Neutrophil (primary cell): ENCODE measurements at regions not wholly inside any gene's neighbourhood (a gene's known extent, or its start where the extent isn't known, plus 50 kb on each side); places are given as distances from the start of the nearest gene placed in this dataset.

Experiments
- H3K27ac ChIP-seq: fragments of 200-600 bp; sonication (generic); 2 replicates; pipeline ENCODE4 v1.5.1; 2016; ENCODE audit warnings: mild to moderate bottlenecking, moderate library complexity
- H3K27me3 ChIP-seq: fragments of 200-600 bp; sonication (generic); 2 replicates; pipeline ENCODE4 v1.6.0; 2016; ENCODE audit warnings: mild to moderate bottlenecking
- H3K36me3 ChIP-seq: fragments of 200-600 bp; sonication (generic); 2 replicates; pipeline ENCODE4 v1.5.1; 2017
- H3K4me1 ChIP-seq, 2 experiments: fragments of 200-600 bp in 1 of 2; sonication (generic) in 1 of 2; 1 replicate in 1 of 2; 2 replicates in 1 of 2; pipeline versions ENCODE4 v1.5.1 to v1.6.1; 2013 to 2016; ENCODE audit warnings: low read depth in 1 of 2, low read length in 1 of 2, mild to moderate bottlenecking in 1 of 2, moderate library complexity in 1 of 2; ENCODE audit not compliant: control insufficient read depth in 1 of 2, insufficient read depth in 1 of 2
- H3K4me3 ChIP-seq, 2 experiments: fragments of 200-600 bp in 1 of 2; sonication (generic) in 1 of 2; 1 replicate in 1 of 2; 2 replicates in 1 of 2; pipeline ENCODE4 v1.5.1; 2013 to 2016; ENCODE audit warnings: low read depth in 1 of 2, low read length in 1 of 2, mild to moderate bottlenecking in 1 of 2, moderate library complexity in 1 of 2
- H3K9me3 ChIP-seq: fragments of 200-600 bp; sonication (generic); 2 replicates; pipeline ENCODE4 v1.5.1; 2016
- TF ChIP-seq, protein P1 (sequence below): fragments of 200-600 bp; sonication (generic); IDR thresholded peaks from 2 replicates; pipeline ENCODE4 v1.5.1; 2016; ENCODE audit warnings: antibody characterized with exemption

DNA sequence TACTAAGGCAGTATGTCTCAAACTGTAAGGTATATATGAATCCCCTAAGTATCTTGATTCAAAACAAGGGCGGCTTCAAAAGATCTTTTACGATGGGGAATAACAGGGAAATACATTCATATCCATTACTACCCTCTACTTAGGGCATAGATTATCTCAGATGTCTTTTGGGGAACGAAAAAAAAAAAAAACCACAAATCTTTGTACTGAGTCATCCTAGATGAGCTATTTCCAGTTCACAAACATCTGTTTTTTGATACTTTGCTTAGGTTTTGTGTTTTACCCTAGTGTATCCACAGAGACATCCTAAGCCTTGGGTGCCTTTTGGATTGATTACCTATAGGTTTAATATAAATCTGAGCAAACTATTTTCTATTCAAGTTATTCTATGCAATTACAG, 457.2 kb downstream of the NLGN4X start:
- no peaks in the 10 kb centered on the region for H3K27me3 ChIP-seq
- no peak overlapping the region for H3K27ac ChIP-seq
- H3K36me3 ChIP-seq = no peaks in the 10 kb centered on the region
- no peaks in the 10 kb centered on the region for H3K9me3 ChIP-seq
- H3K4me1 ChIP-seq = peaks cover 0 to 5% of the 10 kb centered on the region in 2 experiments
- H3K4me3 ChIP-seq = no peak overlapping the region
- TF ChIP-seq, protein P1, sequence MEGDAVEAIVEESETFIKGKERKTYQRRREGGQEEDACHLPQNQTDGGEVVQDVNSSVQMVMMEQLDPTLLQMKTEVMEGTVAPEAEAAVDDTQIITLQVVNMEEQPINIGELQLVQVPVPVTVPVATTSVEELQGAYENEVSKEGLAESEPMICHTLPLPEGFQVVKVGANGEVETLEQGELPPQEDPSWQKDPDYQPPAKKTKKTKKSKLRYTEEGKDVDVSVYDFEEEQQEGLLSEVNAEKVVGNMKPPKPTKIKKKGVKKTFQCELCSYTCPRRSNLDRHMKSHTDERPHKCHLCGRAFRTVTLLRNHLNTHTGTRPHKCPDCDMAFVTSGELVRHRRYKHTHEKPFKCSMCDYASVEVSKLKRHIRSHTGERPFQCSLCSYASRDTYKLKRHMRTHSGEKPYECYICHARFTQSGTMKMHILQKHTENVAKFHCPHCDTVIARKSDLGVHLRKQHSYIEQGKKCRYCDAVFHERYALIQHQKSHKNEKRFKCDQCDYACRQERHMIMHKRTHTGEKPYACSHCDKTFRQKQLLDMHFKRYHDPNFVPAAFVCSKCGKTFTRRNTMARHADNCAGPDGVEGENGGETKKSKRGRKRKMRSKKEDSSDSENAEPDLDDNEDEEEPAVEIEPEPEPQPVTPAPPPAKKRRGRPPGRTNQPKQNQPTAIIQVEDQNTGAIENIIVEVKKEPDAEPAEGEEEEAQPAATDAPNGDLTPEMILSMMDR = no peak

DNA sequence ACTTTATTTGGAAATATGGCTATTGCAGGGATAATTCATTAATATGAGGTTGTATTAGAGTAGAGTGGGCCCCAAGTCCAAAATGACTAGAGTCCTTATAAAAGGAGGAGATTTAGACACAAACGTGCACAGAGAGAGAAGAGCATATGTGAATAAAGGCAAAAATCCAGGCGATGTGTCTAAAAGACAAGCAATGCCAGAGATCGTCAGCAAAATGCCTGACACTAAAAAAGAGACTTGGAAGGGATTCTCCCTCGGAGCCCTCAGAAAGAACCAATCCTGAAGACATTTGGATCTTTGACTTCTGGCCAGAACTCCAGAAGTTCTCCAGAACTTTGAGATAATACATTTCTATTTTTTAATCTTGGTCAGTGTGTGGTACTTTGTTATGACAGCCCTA, 472.1 kb downstream of the NLGN4X start:
- TF ChIP-seq, protein P1 = no peak
- no peaks in the 10 kb centered on the region for H3K9me3 ChIP-seq
- H3K4me3 ChIP-seq = no peak overlapping the region
- no peak overlapping the region for H3K27ac ChIP-seq
- no peaks in the 10 kb centered on the region for H3K27me3 ChIP-seq
- H3K36me3 ChIP-seq = no peaks in the 10 kb centered on the region
- no peaks in the 10 kb centered on the region for H3K4me1 ChIP-seq

DNA sequence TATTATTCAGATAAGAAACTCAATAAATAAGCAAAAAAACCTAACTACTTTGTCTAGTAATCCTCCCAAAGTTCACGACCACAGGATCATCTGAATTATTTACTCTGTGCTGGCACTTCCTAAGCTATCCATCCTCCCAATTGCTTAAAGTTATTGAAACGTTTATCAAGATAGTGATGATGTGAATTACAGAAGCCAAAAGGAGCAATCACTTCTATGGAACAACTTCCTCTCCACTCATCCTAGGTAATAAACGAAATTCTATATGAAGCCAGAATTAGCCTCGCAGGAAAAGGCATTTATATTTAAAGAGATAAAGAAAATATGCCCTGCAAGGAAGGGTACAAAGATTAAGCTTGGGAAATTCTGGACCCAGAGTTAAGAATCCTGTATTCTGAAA, 475.4 kb downstream of the NLGN4X start:
- Histone ChIP-seq H3K27ac (no peak overlapping the region), H3K36me3 (no peaks in the 10 kb centered on the region), H3K27me3 (no peaks in the 10 kb centered on the region), H3K9me3 (no peaks in the 10 kb centered on the region), H3K4me3 (no peak overlapping the region), H3K4me1 (no peaks in the 10 kb centered on the region)
- TF ChIP-seq, protein P1 = no peak

DNA sequence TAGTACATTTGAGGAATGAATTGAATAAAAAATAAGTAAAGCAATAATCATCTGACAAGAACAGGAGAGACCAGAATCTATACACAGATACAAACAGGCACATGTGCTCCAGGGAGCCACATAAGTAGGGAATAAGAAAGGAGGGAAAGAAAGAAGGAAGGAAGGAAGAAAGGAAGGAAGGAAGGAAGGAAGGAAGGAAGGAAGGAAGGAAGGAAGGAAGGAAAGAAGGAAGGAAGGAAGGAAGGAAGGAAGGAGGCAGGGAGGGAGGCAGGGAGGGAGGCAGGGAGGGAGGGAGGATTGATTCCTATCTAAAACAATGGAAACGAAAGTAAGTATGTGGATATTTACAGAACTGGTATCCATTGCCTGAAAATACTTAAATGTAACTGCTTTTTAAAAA, 475.8 kb downstream of the NLGN4X start:
- no peak overlapping the region for H3K4me3 ChIP-seq
- H3K27ac ChIP-seq = no peak overlapping the region
- H3K9me3 ChIP-seq = no peaks in the 10 kb centered on the region
- H3K27me3 ChIP-seq = no peaks in the 10 kb centered on the region
- no peaks in the 10 kb centered on the region for H3K4me1 ChIP-seq
- no peaks in the 10 kb centered on the region for H3K36me3 ChIP-seq
- TF ChIP-seq, protein P1 = no peak

DNA sequence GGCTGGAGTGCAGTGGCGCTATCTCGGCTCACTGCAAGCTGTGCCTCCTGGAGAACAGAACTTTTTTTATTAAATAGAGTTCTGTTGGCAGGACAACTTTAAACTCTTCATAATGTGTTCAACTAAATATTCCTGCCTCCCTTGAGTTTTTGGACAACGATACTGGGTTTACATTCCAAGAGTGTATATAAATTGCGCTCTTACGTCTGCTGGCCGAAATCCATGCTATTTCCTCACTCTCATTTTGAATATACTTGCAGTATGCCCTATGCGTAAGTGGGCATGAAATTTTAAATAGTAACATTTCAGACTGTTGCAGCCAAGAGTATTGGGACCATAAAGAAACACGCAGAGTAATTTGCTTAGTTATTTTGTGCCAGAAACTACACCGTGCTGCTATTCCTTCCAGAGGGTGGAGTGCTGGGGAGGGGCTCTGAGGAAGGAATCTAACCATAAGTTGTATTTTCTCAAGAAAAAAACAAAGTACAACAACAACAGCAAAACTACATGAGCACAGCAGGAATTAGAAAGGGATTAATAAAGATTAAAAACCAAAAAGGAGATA, 480.0 kb downstream of the NLGN4X start:
- no peaks in the 10 kb centered on the region for H3K27me3 ChIP-seq
- TF ChIP-seq, protein P1 = no peak
- H3K4me1 ChIP-seq = no peaks in the 10 kb centered on the region
- no peaks in the 10 kb centered on the region for H3K36me3 ChIP-seq
- no peak overlapping the region for H3K27ac ChIP-seq
- no peak overlapping the region for H3K4me3 ChIP-seq
- H3K9me3 ChIP-seq = no peaks in the 10 kb centered on the region

DNA sequence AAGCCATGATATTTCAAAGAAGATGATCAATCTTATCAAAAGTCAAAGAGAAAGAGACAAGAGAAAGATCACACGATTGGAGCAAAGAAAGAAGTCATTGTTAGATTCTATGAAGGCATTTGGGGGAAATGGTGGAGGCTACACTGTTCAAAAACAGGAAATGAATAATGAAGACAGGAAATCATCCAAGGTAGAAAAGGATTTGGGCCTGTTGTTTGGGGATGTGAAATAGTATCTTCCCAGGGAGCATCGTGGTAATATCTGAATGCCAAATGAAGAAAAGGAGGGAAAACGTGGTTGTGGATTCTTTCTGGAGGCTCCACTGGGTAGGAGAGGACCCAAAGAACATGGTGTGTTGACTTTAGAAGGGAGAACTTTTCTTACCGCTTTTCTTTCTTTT, 482.4 kb downstream of the NLGN4X start:
- no peaks in the 10 kb centered on the region for H3K27me3 ChIP-seq
- no peaks in the 10 kb centered on the region for H3K4me1 ChIP-seq
- H3K36me3 ChIP-seq = no peaks in the 10 kb centered on the region
- no peak overlapping the region for H3K27ac ChIP-seq
- H3K4me3 ChIP-seq = no peak overlapping the region
- TF ChIP-seq, protein P1 = no peak
- no peaks in the 10 kb centered on the region for H3K9me3 ChIP-seq
